C4-2B (cell line): ENCODE measurements at regions not wholly inside any gene's neighbourhood (a gene's known extent, or its start where the extent isn't known, plus 50 kb on each side); places are given as distances from the start of the nearest gene placed in this dataset.

Source experiments
- CTCF ChIP-seq: fragments of 450-650 bp; conservative IDR thresholded peaks from 2 replicates; pipeline ENCODE4 v1.5.1; 2017; ENCODE audit warnings: mild to moderate bottlenecking
- ZFX ChIP-seq: fragments of 450-650 bp; IDR thresholded peaks from 2 replicates; pipeline ENCODE4 v1.6.1; 2017

DNA sequence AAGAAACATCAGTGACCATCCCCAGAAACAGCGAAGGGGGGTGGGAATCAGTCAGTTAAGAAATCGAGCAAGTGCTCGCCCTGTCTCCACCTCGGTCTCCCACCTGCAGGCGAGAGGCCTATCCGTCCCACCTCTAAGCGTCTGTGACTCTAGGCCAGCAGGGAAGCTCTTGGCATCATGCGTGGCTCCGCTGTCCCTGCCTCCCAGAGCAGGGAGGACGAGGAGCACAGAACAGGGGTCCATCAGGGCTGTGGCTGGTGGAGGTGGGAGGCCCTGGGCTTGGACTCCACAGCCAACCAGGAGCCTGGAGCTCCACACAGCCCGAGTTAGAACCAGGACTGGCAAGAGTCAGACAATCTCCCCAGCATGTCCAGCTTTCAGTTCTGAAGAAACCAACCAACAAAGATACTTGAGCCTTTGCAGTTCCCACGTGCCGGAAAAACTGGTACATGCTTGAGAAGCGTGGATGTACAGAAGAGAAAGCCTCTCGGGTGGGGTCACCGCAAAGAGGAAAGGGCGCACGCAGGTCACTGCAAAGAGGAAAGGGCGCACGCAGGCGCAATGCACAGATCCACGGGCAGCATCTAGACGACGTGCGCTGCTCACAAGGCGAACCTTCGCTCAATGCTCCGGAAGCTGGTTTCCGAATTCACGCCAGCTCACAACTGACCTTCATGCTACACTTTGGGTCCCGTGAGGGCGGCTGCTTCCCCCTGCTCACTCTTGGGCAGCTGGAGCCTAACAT, 104.5 kb upstream of the ALKAL2 start:
- TF ChIP-seq CTCF (no peak), ZFX (no peak)
